Hepatocyte (in vitro differentiated cells): ENCODE measurements at regions not wholly inside any gene's neighbourhood (a gene's known extent, or its start where the extent isn't known, plus 50 kb on each side); places are given as distances from the start of the nearest gene placed in this dataset.

Experiments used
- DNase-seq: peaks from one replicate; pipeline ENCODE4 v3.0.0-alpha.2; 2016; ENCODE audit warnings: low spot score
- H2AFZ ChIP-seq: fragments of 200-600 bp; sonication (generic); 2 replicates; pipeline ENCODE4 v1.6.0; 2016; ENCODE audit warnings: antibody characterized with exemption, mild to moderate bottlenecking
- H3K27ac ChIP-seq: fragments of 200-600 bp; sonication (generic); 2 replicates; pipeline ENCODE4 v1.5.1; 2016; ENCODE audit warnings: mild to moderate bottlenecking
- H3K27me3 ChIP-seq: fragments of 200-600 bp; sonication (generic); 2 replicates; pipeline ENCODE4 v1.6.1; 2016
- H3K36me3 ChIP-seq: fragments of 200-600 bp; sonication (generic); replicated peaks from 2 replicates; pipeline ENCODE4 v1.5.1; 2016; ENCODE audit warnings: low read depth; ENCODE audit not compliant: insufficient read depth
- H3K4me1 ChIP-seq: fragments of 200-600 bp; sonication (generic); 2 replicates; pipeline ENCODE4 v1.5.1; 2016; ENCODE audit warnings: mild to moderate bottlenecking, moderate library complexity; ENCODE audit not compliant: insufficient read depth
- H3K4me2 ChIP-seq: fragments of 200-600 bp; sonication (generic); 2 replicates; pipeline ENCODE4 v1.6.0; 2016
- H3K4me3 ChIP-seq: fragments of 200-600 bp; sonication (generic); 2 replicates; pipeline ENCODE4 v1.5.1; 2016; ENCODE audit warnings: mild to moderate bottlenecking
- H3K79me2 ChIP-seq: fragments of 200-600 bp; sonication (generic); 2 replicates; pipeline ENCODE4 v1.6.0; 2017; ENCODE audit warnings: mild to moderate bottlenecking
- H3K9me2 ChIP-seq: fragments of 200-600 bp; sonication (generic); replicated peaks from 2 replicates; pipeline ENCODE4 v1.6.0; 2017; ENCODE audit warnings: mild to moderate bottlenecking; ENCODE audit not compliant: insufficient read depth
- H3K9me3 ChIP-seq: fragments of 200-600 bp; sonication (generic); 2 replicates; pipeline ENCODE4 v1.5.1; 2016; ENCODE audit warnings: low read depth, mild to moderate bottlenecking
- H4K20me1 ChIP-seq: fragments of 200-600 bp; sonication (generic); 2 replicates; pipeline ENCODE4 v1.6.0; 2016; ENCODE audit warnings: mild to moderate bottlenecking; ENCODE audit not compliant: insufficient read depth, poor library complexity, severe bottlenecking
- CTCF ChIP-seq: fragments of 200-600 bp; sonication (generic); IDR thresholded peaks from 2 replicates; pipeline ENCODE4 v1.5.1; 2016; ENCODE audit warnings: antibody characterized with exemption, mild to moderate bottlenecking; ENCODE audit not compliant: poor library complexity
- EZH2 ChIP-seq: fragments of 200-600 bp; sonication (generic); IDR thresholded peaks from 2 replicates; pipeline ENCODE4 v1.6.1; 2016; ENCODE audit warnings: antibody characterized with exemption, mild to moderate bottlenecking, borderline replicate concordance
- EZH2phosphoT487 ChIP-seq: fragments of 200-600 bp; sonication (generic); IDR thresholded peaks from one replicate; pipeline ENCODE4 v1.6.1; 2018; ENCODE audit warnings: antibody characterized with exemption, mild to moderate bottlenecking, low read depth, moderate library complexity; ENCODE audit not compliant: unreplicated experiment, severe bottlenecking
- WGBS: methylation state at CpG from one replicate; pipeline ENCODE4 v1.1.6; 2016; ENCODE audit warnings: low lambda C conversion rate; ENCODE audit errors: missing lambda C conversion rate; 5-methylcytosine and 5-hydroxymethylcytosine counted together

- 62% methylated on average over 4 of the region's 4 CpGs for WGBS
- DNase-seq = no peak
- Histone ChIP-seq H3K4me3 (no peak overlapping the region), H3K27me3 (no peaks in the 10 kb centered on the region), H3K4me1 (peaks cover 12% of the 10 kb centered on the region), H3K9me2 (no peaks in the 10 kb centered on the region), H4K20me1 (no peaks in the 10 kb centered on the region), H3K9me3 (no peaks in the 10 kb centered on the region), H3K27ac (no peak overlapping the region), H2AFZ (no peak overlapping the region), H3K4me2 (no peak overlapping the region), H3K36me3 (no peaks in the 10 kb centered on the region), H3K79me2 (no peaks in the 10 kb centered on the region)
- TF ChIP-seq EZH2 (no peak), EZH2phosphoT487 (no peak), CTCF (no peak)
Measured at GRCh38 chr11:127994736-127995135, 592.6 kb downstream of the ETS1 start.

- Histone ChIP-seq H3K27ac (no peak overlapping the region), H3K36me3 (no peaks in the 10 kb centered on the region), H3K4me3 (no peak overlapping the region), H3K27me3 (no peaks in the 10 kb centered on the region), H4K20me1 (no peaks in the 10 kb centered on the region), H3K4me1 (peaks cover 12% of the 10 kb centered on the region), H3K9me3 (no peaks in the 10 kb centered on the region), H3K4me2 (no peak overlapping the region), H3K79me2 (no peaks in the 10 kb centered on the region), H3K9me2 (no peaks in the 10 kb centered on the region), H2AFZ (no peak overlapping the region)
- no peak for DNase-seq
- 90% methylated on average over 7 of the region's 7 CpGs for WGBS
- TF ChIP-seq CTCF (peak; percentile 5), EZH2phosphoT487 (no peak)
Measured at GRCh38 chr11:127993788-127994187, 593.6 kb downstream of the ETS1 start.

- no peak overlapping the region for H3K27ac ChIP-seq
- no peak for TF ChIP-seq CTCF
- no peak for TF ChIP-seq EZH2
- no peak for TF ChIP-seq EZH2phosphoT487
- 91% methylated on average over 5 of the region's 5 CpGs for WGBS
Measured at GRCh38 chr11:127993281-127993680, 594.1 kb downstream of the ETS1 start.

GRCh38 chr11:127986073-127986472, 601.3 kb downstream of the ETS1 start:
- no peak for DNase-seq
- no peaks in the 10 kb centered on the region for H3K27me3 ChIP-seq
- 70% methylated on average over 4 of the region's 4 CpGs for WGBS
- no peaks in the 10 kb centered on the region for H3K79me2 ChIP-seq
- H3K36me3 ChIP-seq = no peaks in the 10 kb centered on the region
- H3K4me2 ChIP-seq = no peak overlapping the region
- H3K27ac ChIP-seq = no peak overlapping the region
- H3K4me3 ChIP-seq = no peak overlapping the region
- no peak for TF ChIP-seq EZH2
- no peak for TF ChIP-seq CTCF
- no peak for TF ChIP-seq EZH2phosphoT487
- H3K9me2 ChIP-seq = no peaks in the 10 kb centered on the region
- no peaks in the 10 kb centered on the region for H3K9me3 ChIP-seq
- no peak overlapping the region for H2AFZ ChIP-seq
- no peaks in the 10 kb centered on the region for H4K20me1 ChIP-seq
- H3K4me1 ChIP-seq = no peaks in the 10 kb centered on the region

More at GRCh38 chr11:127993281-127993680, 594.1 kb downstream of the ETS1 start:
- Histone ChIP-seq H2AFZ (no peak overlapping the region), H3K4me2 (no peak overlapping the region), H3K27me3 (no peaks in the 10 kb centered on the region), H3K4me1 (peaks cover 12% of the 10 kb centered on the region), H3K9me3 (no peaks in the 10 kb centered on the region), H3K4me3 (no peak overlapping the region), H4K20me1 (no peaks in the 10 kb centered on the region), H3K9me2 (no peaks in the 10 kb centered on the region), H3K36me3 (no peaks in the 10 kb centered on the region), H3K79me2 (no peaks in the 10 kb centered on the region)
- DNase-seq = no peak
